H1 (cell line): ENCODE measurements at regions not wholly inside any gene's neighbourhood (a gene's known extent, or its start where the extent isn't known, plus 50 kb on each side); places are given as distances from the start of the nearest gene placed in this dataset.

Experiments used
- CTCF ChIA-PET: fragments of 300-600 bp; sonication (Branson Sonifier 250); formaldehyde crosslinking; loops from one replicate; lab custom pipeline; 2021; ENCODE audit not compliant: partially characterized antibody; lab: Charles Lee
- POLR2A ChIA-PET: fragments of 300-600 bp; sonication (Branson Sonifier 250); formaldehyde crosslinking; loops from one replicate; lab custom pipeline; 2021; ENCODE audit warnings: inconsistent platforms; ENCODE audit not compliant: partially characterized antibody; lab: Charles Lee
- DNase-seq, 2 experiments: peaks; one replicate each; pipeline versions ENCODE4 v3.0.0 to v3.0.0-alpha.2; 2010 to 2022; ENCODE audit warnings: low spot score in 2 of 2, low read depth in 1 of 2, mixed read lengths in 1 of 2
- FAIRE-seq: peaks from 2 replicates; lab custom pipeline; 2011; peaks lifted over from hg19 to GRCh38; lab: Jason Lieb, UNC
- H2AFZ ChIP-seq: 2 replicates; pipeline ENCODE4 v1.8.1; 2012; ENCODE audit warnings: low read length, inconsistent platforms
- H2AK5ac ChIP-seq: 2 replicates; pipeline ENCODE4 v1.6.1; 2013; ENCODE audit warnings: low read depth, low read length
- H2BK120ac ChIP-seq: replicated peaks from 2 replicates; pipeline ENCODE3; 2013; ENCODE audit warnings: low read depth, low read length, inconsistent platforms
- H2BK12ac ChIP-seq: 2 replicates; pipeline ENCODE4 v1.6.1; 2013; ENCODE audit warnings: low read depth, low read length
- H2BK15ac ChIP-seq: 2 replicates; pipeline ENCODE4 v1.6.1; 2013; ENCODE audit warnings: low read length
- H2BK20ac ChIP-seq: 2 replicates; pipeline ENCODE4 v1.6.1; 2013; ENCODE audit warnings: low read length
- H2BK5ac ChIP-seq: 2 replicates; pipeline ENCODE4 v1.6.1; 2013; ENCODE audit warnings: low read depth, low read length
- H3K14ac ChIP-seq: 2 replicates; pipeline ENCODE4 v1.6.1; 2013; ENCODE audit warnings: inconsistent platforms; ENCODE audit not compliant: insufficient read length
- H3K18ac ChIP-seq: 2 replicates; pipeline ENCODE4 v1.6.1; 2013; ENCODE audit warnings: low read length; ENCODE audit errors: extremely low read depth
- H3K23ac ChIP-seq: 2 replicates; pipeline ENCODE4 v1.6.1; 2013; ENCODE audit warnings: inconsistent platforms; ENCODE audit not compliant: insufficient read length
- H3K23me2 ChIP-seq: 2 replicates; pipeline ENCODE4 v1.6.1; 2013; ENCODE audit warnings: low read depth, low read length
- H3K27ac ChIP-seq: 2 replicates; pipeline ENCODE4 v1.6.1; 2011; ENCODE audit warnings: low read depth, low read length, inconsistent platforms
- H3K27me3 ChIP-seq, 4 experiments: replicated peaks in 1 of 4; 1 replicate in 1 of 4; 2 replicates in 3 of 4; pipeline versions ENCODE4 v1.6.1 to v1.8.1; 2011 to 2013; ENCODE audit warnings: low read length in 3 of 4, mild to moderate bottlenecking in 3 of 4, inconsistent platforms in 2 of 4, mixed read lengths in 2 of 4, moderate library complexity in 1 of 4; ENCODE audit not compliant: control insufficient read depth in 3 of 4, insufficient read depth in 3 of 4; ENCODE audit errors: extremely low read depth in 1 of 4
- H3K36me3 ChIP-seq, 4 experiments: 2 replicates each; pipeline versions ENCODE4 v1.6.1 to v1.8.1; 2011 to 2013; ENCODE audit warnings: mild to moderate bottlenecking in 4 of 4, low read length in 3 of 4, moderate library complexity in 2 of 4, control low read depth in 1 of 4, inconsistent platforms in 1 of 4; ENCODE audit not compliant: insufficient read depth in 4 of 4, control insufficient read depth in 2 of 4
- H3K4ac ChIP-seq: replicated peaks from 2 replicates; pipeline ENCODE3; 2013; ENCODE audit warnings: low read length, low read depth, mixed read lengths, inconsistent platforms; ENCODE audit not compliant: insufficient read length
- H3K4me1 ChIP-seq, 4 experiments: replicated peaks in 1 of 4; 1 replicate in 1 of 4; 2 replicates in 3 of 4; pipeline versions ENCODE4 v1.6.1 to v1.8.1; 2011 to 2013; ENCODE audit warnings: low read length in 3 of 4, inconsistent platforms in 2 of 4, mixed read lengths in 1 of 4; ENCODE audit not compliant: insufficient read depth in 4 of 4, control insufficient read depth in 3 of 4
- H3K4me2 ChIP-seq, 2 experiments: 2 replicates each; pipeline versions ENCODE4 v1.6.1 to v1.8.1; 2011 to 2013; ENCODE audit warnings: low read depth in 2 of 2, low read length in 2 of 2, control low read depth in 1 of 2, inconsistent platforms in 1 of 2, mild to moderate bottlenecking in 1 of 2; ENCODE audit not compliant: insufficient read depth in 1 of 2
- H3K4me3 ChIP-seq, 4 experiments: fragments of 200-600, 300-600 bp in 1 of 4; sonication (generic), shearing (Covaris generic), sonication (Bioruptor Twin) in 1 of 4; 2 replicates each; pipeline versions ENCODE4 v1.5.1 to v1.8.1; 2011 to 2016; ENCODE audit warnings: low read length in 4 of 4, low read depth in 3 of 4, control low read depth in 2 of 4, inconsistent platforms in 2 of 4, mild to moderate bottlenecking in 2 of 4, mixed read lengths in 1 of 4, moderate library complexity in 1 of 4; ENCODE audit not compliant: insufficient read depth in 2 of 4; ENCODE audit errors: extremely low read depth in 1 of 4
- H3K56ac ChIP-seq: replicated peaks from 2 replicates; pipeline ENCODE3; 2013; ENCODE audit warnings: low read depth, mild to moderate bottlenecking, mixed read lengths, low read length, inconsistent platforms; ENCODE audit not compliant: insufficient read length
- H3K79me1 ChIP-seq: 2 replicates; pipeline ENCODE4 v1.6.1; 2013; ENCODE audit warnings: low read depth, low read length, control low read depth
- H3K79me2 ChIP-seq, 2 experiments: 2 replicates each; pipeline versions ENCODE4 v1.6.1 to v1.8.1; 2012 to 2013; ENCODE audit warnings: low read length in 2 of 2, mild to moderate bottlenecking in 2 of 2, inconsistent platforms in 1 of 2; ENCODE audit not compliant: insufficient read depth in 2 of 2, control insufficient read depth in 1 of 2
- H3K9ac ChIP-seq, 4 experiments: replicated peaks in 1 of 4; 1 replicate in 1 of 4; 2 replicates in 3 of 4; pipeline versions ENCODE4 v1.6.1 to v1.8.1; 2011 to 2013; ENCODE audit warnings: low read depth in 3 of 4, low read length in 3 of 4, control low read depth in 2 of 4, mild to moderate bottlenecking in 2 of 4, moderate library complexity in 2 of 4, inconsistent platforms in 1 of 4; ENCODE audit errors: extremely low read depth in 1 of 4
- H3K9me3 ChIP-seq, 2 experiments: 2 replicates each; pipeline versions ENCODE4 v1.6.1 to v1.8.1; 2012 to 2013; ENCODE audit warnings: mild to moderate bottlenecking in 2 of 2, moderate library complexity in 2 of 2, control low read depth in 1 of 2, inconsistent platforms in 1 of 2, low read depth in 1 of 2, low read length in 1 of 2, mixed read lengths in 1 of 2; ENCODE audit not compliant: insufficient read depth in 2 of 2
- H4K20me1 ChIP-seq, 2 experiments: replicated peaks in 1 of 2; 2 replicates each; pipeline versions ENCODE3 to v1.8.1; 2011 to 2013; ENCODE audit warnings: inconsistent platforms in 2 of 2, low read length in 2 of 2, mild to moderate bottlenecking in 1 of 2; ENCODE audit not compliant: insufficient read depth in 2 of 2, control insufficient read depth in 1 of 2
- H4K5ac ChIP-seq: 2 replicates; pipeline ENCODE4 v1.6.1; 2013; ENCODE audit warnings: low read length, low read depth, mixed read lengths, inconsistent platforms; ENCODE audit not compliant: insufficient read length
- H4K8ac ChIP-seq: 2 replicates; pipeline ENCODE4 v1.8.0; 2013; ENCODE audit warnings: mild to moderate bottlenecking, moderate library complexity, low read length, inconsistent platforms; ENCODE audit not compliant: insufficient read depth; ENCODE audit errors: extremely low read depth
- H4K91ac ChIP-seq: replicated peaks from 2 replicates; pipeline ENCODE3; 2013; ENCODE audit warnings: low read length, mixed read lengths, inconsistent platforms; ENCODE audit not compliant: insufficient read length
- CHD7 ChIP-seq: fragments of 300-600 bp; sonication (generic); IDR thresholded peaks from 2 replicates; pipeline ENCODE4 v1.7.1; 2012; ENCODE audit warnings: low read length, moderate library complexity, mild to moderate bottlenecking, inconsistent platforms; ENCODE audit not compliant: insufficient replicate concordance
- WGBS, 2 experiments: shearing (Covaris generic) in 1 of 2; methylation state at CpG; one replicate each; pipeline versions ENCODE4 v1.1.6 to v1.1.7; 2013 to 2015; ENCODE audit warnings: low lambda C conversion rate in 2 of 2, mixed read lengths in 2 of 2, inconsistent platforms in 1 of 2, low coverage in 1 of 2, missing lambda C conversion rate in 1 of 2; ENCODE audit not compliant: insufficient replicate concordance in 2 of 2, insufficient coverage in 1 of 2, insufficient read length in 1 of 2; ENCODE audit errors: extremely low coverage in 1 of 2, missing lambda C conversion rate in 1 of 2; 5-methylcytosine and 5-hydroxymethylcytosine counted together

GRCh38 chr15:37221671-37222145 is 121.4 kb upstream of the MEIS2 start:
- WGBS, 2 experiments: 91% methylated on average over 7 of the region's 7 CpGs; no CpG with 5 or more reads in 1 of the 2 experiments
- Histone ChIP-seq H3K79me2 (no peaks in the 10 kb centered on the region), H3K4me2 (no peak overlapping the region), H3K56ac (no peak overlapping the region), H3K23ac (no peak overlapping the region), H3K4me3 (no peak overlapping the region), H2BK20ac (no peak overlapping the region), H3K36me3 (no peaks in the 10 kb centered on the region), H4K91ac (no peak overlapping the region), H2BK12ac (no peak overlapping the region), H3K27me3 (no peaks in the 10 kb centered on the region), H2BK15ac (no peak overlapping the region), H3K27ac (no peak overlapping the region), H4K8ac (no peak overlapping the region), H4K5ac (no peak overlapping the region), H2AFZ (no peak overlapping the region), H3K14ac (no peak overlapping the region), H3K4ac (no peak overlapping the region), H3K18ac (no peak overlapping the region), H3K4me1 (no peaks in the 10 kb centered on the region), H2BK5ac (no peak overlapping the region), H3K79me1 (no peaks in the 10 kb centered on the region), H3K9me3 (no peaks in the 10 kb centered on the region), H2BK120ac (no peak overlapping the region), H3K23me2 (no peaks in the 10 kb centered on the region), H4K20me1 (no peaks in the 10 kb centered on the region), H2AK5ac (no peak overlapping the region), H3K9ac (no peak overlapping the region)
- no peak for FAIRE-seq
- ChIA-PET POLR2A (no interaction called here), CTCF (no interaction called here)
- DNase-seq: no peak
- no peak for TF ChIP-seq CHD7
